Adrenal gland (tissue), 5 donors: ENCODE measurements at regions not wholly inside any gene's neighbourhood (a gene's known extent, or its start where the extent isn't known, plus 50 kb on each side); places are given as distances from the start of the nearest gene placed in this dataset.

Experiments used
- CTCF ChIP-seq, 6 experiments: fragments of 450-650 bp in 4 of 6; fragments of 200-600 bp in 2 of 6; sonication (generic) in 1 of 6; IDR thresholded peaks; 1 replicate in 5 of 6; 2 replicates in 1 of 6; pipeline versions ENCODE4 v1.5.1 to v1.8.0; 2016 to 2021; ENCODE audit warnings: antibody characterized with exemption in 6 of 6, mild to moderate bottlenecking in 2 of 6, moderate library complexity in 1 of 6
- POLR2A ChIP-seq, 2 donors: fragments of 450-650 bp; IDR thresholded peaks; one replicate each; pipeline ENCODE4 v1.6.1; 2017; ENCODE audit warnings: antibody characterized with exemption in 2 of 2, mild to moderate bottlenecking in 2 of 2, moderate library complexity in 1 of 2
- donor health status: DM: no; HTN: no; CAD: no.

DNA sequence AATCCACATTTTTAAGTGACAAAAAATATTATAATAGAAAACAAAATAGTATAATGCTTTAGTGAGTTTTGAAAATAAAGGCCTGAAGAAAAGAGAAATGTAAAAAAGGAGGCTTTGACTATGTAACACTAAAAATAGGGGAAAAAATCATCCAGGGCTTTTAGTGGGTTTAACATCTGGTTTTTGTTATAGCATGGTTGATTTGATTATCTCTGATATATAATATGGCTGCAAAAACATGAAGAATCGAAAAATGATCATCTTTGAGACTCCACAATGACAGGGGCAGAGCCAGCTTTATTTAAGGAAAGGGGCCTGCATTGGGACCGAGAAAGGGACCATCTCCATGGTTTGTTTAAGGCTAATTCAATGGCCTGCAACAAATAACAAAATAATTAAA lies 393.8 kb downstream of the PLK2 start:
- TF ChIP-seq CTCF (IDR thresholded peaks at IDR 0.05) (no peak), POLR2A (IDR thresholded peaks at IDR 0.05) (no peak)
